Tibial artery (tissue), 4 donors: ENCODE measurements at regions not wholly inside any gene's neighbourhood (a gene's known extent, or its start where the extent isn't known, plus 50 kb on each side); places are given as distances from the start of the nearest gene placed in this dataset.

Experiments
- DNase-seq, 2 donors: peaks; one replicate each; pipeline ENCODE4 v3.0.0-alpha.2; 2019
- H3K27ac ChIP-seq, 2 donors: fragments of 200-600 bp; sonication (generic) in 1 of 2; 1 replicate in 1 of 2; 2 replicates in 1 of 2; pipeline ENCODE4 v1.5.1; 2018 to 2019; ENCODE audit warnings: mild to moderate bottlenecking in 1 of 2
- H3K27me3 ChIP-seq, 2 donors: fragments of 200-600 bp; sonication (generic) in 1 of 2; one replicate each; pipeline versions ENCODE4 v1.5.1 to v1.6.0; 2016 to 2019
- H3K36me3 ChIP-seq, 3 donors: fragments of 200-600 bp; sonication (generic) in 2 of 3; one replicate each; pipeline ENCODE4 v1.5.1; 2016 to 2019; ENCODE audit warnings: mild to moderate bottlenecking in 2 of 3
- H3K4me1 ChIP-seq, 4 donors: fragments of 200-600 bp; sonication (generic) in 2 of 4; 1 replicate in 3 of 4; 2 replicates in 1 of 4; pipeline ENCODE4 v1.5.1; 2016 to 2019
- H3K4me3 ChIP-seq, 2 donors: fragments of 200-600 bp; sonication (generic) in 1 of 2; 1 replicate in 1 of 2; 2 replicates in 1 of 2; pipeline ENCODE4 v1.5.1; 2018 to 2019; ENCODE audit warnings: mild to moderate bottlenecking in 2 of 2
- H3K9me3 ChIP-seq, 3 donors: fragments of 200-600 bp; sonication (generic) in 1 of 3; one replicate each; pipeline ENCODE4 v1.5.1; 2016 to 2019
- intact Hi-C: fragments of 100-400 bp; cut with DNase I; formaldehyde crosslinking; loops from one replicate; pipeline ENCODE4 v1.15.0; 2023; ENCODE audit warnings: low total_unique reads
- TF ChIP-seq, protein P1 (sequence below), 2 experiments: fragments of 200-600 bp in 1 of 2; fragments of 450-650 bp in 1 of 2; IDR thresholded peaks; one replicate each; pipeline ENCODE4 v1.5.1; 2017 to 2019; ENCODE audit warnings: antibody characterized with exemption in 2 of 2, mild to moderate bottlenecking in 1 of 2, moderate library complexity in 1 of 2

DNA sequence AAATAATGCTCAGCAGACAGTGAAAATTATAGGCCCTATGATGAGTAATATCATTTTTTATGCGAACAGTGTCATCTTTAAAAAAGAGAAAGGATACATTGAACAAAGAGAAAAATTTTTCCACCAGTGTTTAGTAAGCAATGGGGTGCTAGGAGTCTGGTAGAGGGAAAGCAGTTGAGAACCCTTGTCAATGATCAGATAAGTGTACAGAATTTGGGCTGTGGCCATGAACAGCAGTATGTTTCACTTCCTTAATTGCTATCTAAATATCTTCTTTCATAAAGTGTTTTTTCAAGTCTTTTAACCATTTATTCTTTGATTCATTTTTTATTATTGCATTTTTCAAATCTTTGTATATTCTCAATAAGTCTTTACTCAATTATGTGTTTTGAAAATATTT, 750.7 kb upstream of the KCND2 start:
- H3K27me3 ChIP-seq, result no peaks in the 10 kb centered on the region
- intact Hi-C loops, result no loop called here

DNA sequence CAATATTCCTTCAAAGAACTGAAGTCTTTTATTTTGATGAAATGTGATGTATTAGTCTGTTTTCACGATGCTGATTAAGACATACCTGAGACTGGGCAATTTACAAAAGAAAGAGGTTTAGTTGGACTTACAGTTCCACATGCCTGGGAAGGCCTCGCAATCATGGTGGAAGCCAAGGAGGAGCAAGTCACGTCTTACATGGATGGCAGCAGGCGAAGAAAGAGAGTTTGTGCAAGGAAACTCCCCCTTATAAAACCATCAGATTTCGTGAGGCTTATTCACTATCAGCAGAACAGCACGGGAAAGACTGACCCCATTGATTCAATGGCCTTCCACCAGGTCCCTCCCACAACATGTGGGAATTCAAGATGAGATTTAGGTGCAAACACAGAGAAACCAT, 750.3 kb upstream of the KCND2 start:
- H3K27me3 ChIP-seq, result no peaks in the 10 kb centered on the region
- no peak overlapping the region for H3K27ac ChIP-seq
- DNase-seq, result no peak
- intact Hi-C loops, result no loop called here
- H3K36me3 ChIP-seq, result no peaks in the 10 kb centered on the region
- H3K4me1 ChIP-seq, result no peaks in the 10 kb centered on the region
- H3K9me3 ChIP-seq, result peaks cover 0 to 3% (median 0%) of the 10 kb centered on the region in 3 donors
- TF ChIP-seq, protein P1, sequence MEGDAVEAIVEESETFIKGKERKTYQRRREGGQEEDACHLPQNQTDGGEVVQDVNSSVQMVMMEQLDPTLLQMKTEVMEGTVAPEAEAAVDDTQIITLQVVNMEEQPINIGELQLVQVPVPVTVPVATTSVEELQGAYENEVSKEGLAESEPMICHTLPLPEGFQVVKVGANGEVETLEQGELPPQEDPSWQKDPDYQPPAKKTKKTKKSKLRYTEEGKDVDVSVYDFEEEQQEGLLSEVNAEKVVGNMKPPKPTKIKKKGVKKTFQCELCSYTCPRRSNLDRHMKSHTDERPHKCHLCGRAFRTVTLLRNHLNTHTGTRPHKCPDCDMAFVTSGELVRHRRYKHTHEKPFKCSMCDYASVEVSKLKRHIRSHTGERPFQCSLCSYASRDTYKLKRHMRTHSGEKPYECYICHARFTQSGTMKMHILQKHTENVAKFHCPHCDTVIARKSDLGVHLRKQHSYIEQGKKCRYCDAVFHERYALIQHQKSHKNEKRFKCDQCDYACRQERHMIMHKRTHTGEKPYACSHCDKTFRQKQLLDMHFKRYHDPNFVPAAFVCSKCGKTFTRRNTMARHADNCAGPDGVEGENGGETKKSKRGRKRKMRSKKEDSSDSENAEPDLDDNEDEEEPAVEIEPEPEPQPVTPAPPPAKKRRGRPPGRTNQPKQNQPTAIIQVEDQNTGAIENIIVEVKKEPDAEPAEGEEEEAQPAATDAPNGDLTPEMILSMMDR (IDR thresholded peaks at IDR 0.05), result no peak
- no peak overlapping the region for H3K4me3 ChIP-seq

More for the DNA sequence above, 750.7 kb upstream of the KCND2 start:
- DNase-seq, result no peak
- no peak overlapping the region for H3K4me3 ChIP-seq
- TF ChIP-seq, protein P1 (IDR thresholded peaks at IDR 0.05), result no peak
- H3K9me3 ChIP-seq, result peaks cover 0 to 3% (median 0%) of the 10 kb centered on the region in 3 donors
- no peaks in the 10 kb centered on the region for H3K4me1 ChIP-seq
- H3K36me3 ChIP-seq, result no peaks in the 10 kb centered on the region
- no peak overlapping the region for H3K27ac ChIP-seq

DNA sequence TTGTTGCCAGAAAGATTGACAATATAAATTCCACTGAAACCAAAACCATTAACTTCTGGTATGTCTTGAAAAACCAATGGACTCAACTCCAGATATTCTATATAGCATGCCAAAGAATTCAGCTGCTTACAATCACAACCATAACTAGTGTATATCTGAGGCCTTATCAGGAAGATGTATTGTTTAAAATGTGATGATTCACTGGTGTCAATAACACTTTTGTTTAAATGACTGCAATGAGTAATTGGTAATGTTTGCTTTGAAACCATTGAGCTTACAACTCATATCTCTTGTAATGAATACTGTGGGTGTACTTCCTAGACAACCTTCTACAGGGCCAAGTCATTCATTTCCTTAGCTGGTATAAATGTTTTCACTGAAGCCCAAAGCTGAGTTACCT, 727.9 kb upstream of the KCND2 start:
- no peak overlapping the region for H3K4me3 ChIP-seq
- no peaks in the 10 kb centered on the region for H3K9me3 ChIP-seq
- intact Hi-C loops, result no loop called here
- DNase-seq, result no peak
- no peaks in the 10 kb centered on the region for H3K36me3 ChIP-seq
- no peak overlapping the region for H3K27ac ChIP-seq
- no peaks in the 10 kb centered on the region for H3K4me1 ChIP-seq
- TF ChIP-seq, protein P1 (IDR thresholded peaks at IDR 0.05), result no peak
- H3K27me3 ChIP-seq, result no peaks in the 10 kb centered on the region

DNA sequence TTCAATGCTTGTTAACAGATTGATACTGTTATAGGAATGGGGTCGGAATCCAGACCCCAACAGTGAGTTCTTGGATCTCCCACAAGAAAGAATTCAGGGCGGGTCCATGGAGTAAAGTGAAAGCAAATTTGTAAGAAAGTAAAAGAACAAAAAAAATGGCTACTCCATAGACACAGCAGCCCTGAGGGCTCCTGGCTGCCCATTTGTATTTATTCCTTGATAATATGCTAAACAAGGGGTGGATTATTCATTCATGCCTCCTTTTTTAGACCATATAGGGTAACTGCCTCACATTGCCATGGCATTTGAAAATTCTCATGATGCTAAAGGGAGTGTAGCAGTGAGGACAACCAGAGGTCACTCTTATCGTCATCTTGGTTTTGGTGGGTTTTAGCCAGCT, 717.2 kb upstream of the KCND2 start:
- H3K27me3 ChIP-seq, result no peaks in the 10 kb centered on the region
- no peak for DNase-seq
- no peaks in the 10 kb centered on the region for H3K9me3 ChIP-seq
- TF ChIP-seq, protein P1 (IDR thresholded peaks at IDR 0.05), result no peak
- H3K27ac ChIP-seq, result no peak overlapping the region
- intact Hi-C loops, result no loop called here
- no peak overlapping the region for H3K4me3 ChIP-seq
- H3K36me3 ChIP-seq, result no peaks in the 10 kb centered on the region
- no peaks in the 10 kb centered on the region for H3K4me1 ChIP-seq

DNA sequence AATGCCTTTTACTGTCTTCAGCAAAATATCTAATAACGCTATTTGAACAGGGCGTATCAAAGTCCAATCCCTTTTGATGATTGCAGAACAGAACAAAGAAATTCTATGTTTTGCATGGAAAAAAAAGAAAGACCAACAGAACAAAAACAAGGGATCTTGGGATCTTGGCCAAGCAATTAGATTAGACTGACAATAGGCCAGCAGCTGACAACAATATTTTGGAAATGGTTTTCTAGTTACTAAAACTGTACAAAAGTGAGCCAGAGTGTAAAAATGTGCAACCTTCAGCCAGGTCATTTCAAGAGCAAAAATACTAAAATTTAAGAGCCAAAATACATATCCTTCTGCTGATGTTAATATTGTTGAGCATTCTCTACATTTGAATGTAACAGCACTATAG, 716.5 kb upstream of the KCND2 start:
- Histone ChIP-seq H3K4me3 (no peak overlapping the region), H3K36me3 (no peaks in the 10 kb centered on the region), H3K27ac (no peak overlapping the region), H3K27me3 (no peaks in the 10 kb centered on the region), H3K9me3 (no peaks in the 10 kb centered on the region), H3K4me1 (no peaks in the 10 kb centered on the region)
- intact Hi-C loops, result no loop called here
- TF ChIP-seq, protein P1 (IDR thresholded peaks at IDR 0.05), result no peak
- no peak for DNase-seq

DNA sequence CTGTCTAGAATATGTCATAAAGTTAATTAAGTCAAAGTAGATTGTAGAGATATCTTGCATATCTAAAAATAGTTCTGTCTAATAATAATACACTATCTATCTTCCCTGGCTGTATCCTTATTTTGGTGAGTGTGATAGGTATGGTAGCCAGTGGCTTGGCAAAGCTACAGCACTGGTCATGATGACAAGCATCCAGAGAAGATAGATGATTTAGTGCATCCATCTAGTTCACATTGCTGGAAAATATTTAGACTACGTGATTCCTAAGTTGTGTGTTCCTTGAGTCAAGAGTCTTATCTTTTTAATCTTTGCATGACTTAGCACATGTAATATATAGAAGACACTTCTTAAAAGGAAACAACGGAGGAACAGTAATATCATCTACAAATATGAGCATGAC, 711.2 kb upstream of the KCND2 start:
- no peaks in the 10 kb centered on the region for H3K4me1 ChIP-seq
- no peak for DNase-seq
- H3K9me3 ChIP-seq, result no peaks in the 10 kb centered on the region
- TF ChIP-seq, protein P1 (IDR thresholded peaks at IDR 0.05), result no peak
- no peaks in the 10 kb centered on the region for H3K27me3 ChIP-seq
- no peak overlapping the region for H3K27ac ChIP-seq
- no peaks in the 10 kb centered on the region for H3K36me3 ChIP-seq
- intact Hi-C loops, result no loop called here
- H3K4me3 ChIP-seq, result no peak overlapping the region
